ENCODE measurements at regions not wholly inside any gene's neighbourhood (a gene's known extent, or its start where the extent isn't known, plus 50 kb on each side); places are given as distances from the start of the nearest gene placed in this dataset.

DNA sequence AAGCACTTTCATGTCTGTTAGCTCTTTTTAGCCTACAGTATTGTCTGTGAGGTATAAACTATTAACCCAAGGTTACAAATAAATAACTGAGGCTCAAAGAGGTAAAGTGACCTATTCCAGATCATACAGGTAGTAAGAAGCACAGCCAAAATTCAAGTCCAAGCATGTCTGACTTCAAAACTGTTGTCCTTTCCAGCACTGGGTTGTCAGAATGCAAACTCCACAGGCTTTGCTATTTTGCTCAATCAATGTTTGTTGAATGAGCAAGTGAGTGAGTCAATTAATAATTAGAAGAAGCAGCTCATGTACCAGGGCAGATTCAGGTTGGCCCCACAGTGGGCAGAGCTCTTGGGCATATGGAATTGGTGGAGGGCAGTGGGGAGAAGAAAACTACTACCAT is 134.1 kb upstream of the ARHGEF9 start:
- no peak for DNase-seq (ENCODE audit: low read depth)
- no peak overlapping the region for H3K9ac ChIP-seq (ENCODE audit: low read length)
- no peak overlapping the region for H3K4me2 ChIP-seq (ENCODE audit: low read length)
- TF ChIP-seq CTCF (IDR thresholded peaks at IDR 0.05; ENCODE audit: insufficient read depth, low read depth, low read length) = no peak
- no peak for TF ChIP-seq EZH2 (IDR thresholded peaks at IDR 0.05; ENCODE audit: insufficient read depth, low read length)
- H3K4me1 ChIP-seq (ENCODE audit: insufficient read depth, low read length) = no peaks in the 10 kb centered on the region
- no peaks in the 10 kb centered on the region for H4K20me1 ChIP-seq (ENCODE audit: insufficient read depth, low read length)
- no peak overlapping the region for H2AFZ ChIP-seq (ENCODE audit: low read depth, low read length)
- no peaks in the 10 kb centered on the region for H3K79me2 ChIP-seq (ENCODE audit: insufficient read depth, low read length)
- H3K27ac ChIP-seq (ENCODE audit: low read depth, low read length) = no peak overlapping the region
- peaks cover 20% of the 10 kb centered on the region for H3K4me1 Mint-ChIP-seq (ENCODE audit: low read depth, unreplicated experiment)
- FAIRE-seq = peak; percentile 86
- no peaks in the 10 kb centered on the region for H3K36me3 ChIP-seq (ENCODE audit: insufficient read depth, low read length)
- no peaks in the 10 kb centered on the region for H3K27me3 ChIP-seq (ENCODE audit: insufficient read depth, low read length)
- H3K27me3 Mint-ChIP-seq (ENCODE audit: low read depth, unreplicated experiment) = no peaks in the 10 kb centered on the region
- H3K36me3 Mint-ChIP-seq (ENCODE audit: low read depth, unreplicated experiment) = no peaks in the 10 kb centered on the region
- no peak overlapping the region for H3K27ac Mint-ChIP-seq (ENCODE audit: unreplicated experiment)
- H3K9me3 ChIP-seq (ENCODE audit: insufficient read depth, low read depth, low read length) = no peaks in the 10 kb centered on the region
- no peak overlapping the region for H3K4me3 ChIP-seq (ENCODE audit: insufficient read depth, low read depth, low read length)
- peaks cover 8% of the 10 kb centered on the region for H3K9me3 Mint-ChIP-seq (ENCODE audit: unreplicated experiment)
- H3K4me3 Mint-ChIP-seq (ENCODE audit: unreplicated experiment) = no peak overlapping the region

GRCh38 chrX:63918611-63919010 is 133.6 kb upstream of the ARHGEF9 start:
- no peaks in the 10 kb centered on the region for H3K79me2 ChIP-seq (ENCODE audit: insufficient read depth, low read length)
- FAIRE-seq (no peak), DNase-seq (ENCODE audit: low read depth) (no peak)
- no peaks in the 10 kb centered on the region for H3K36me3 ChIP-seq (ENCODE audit: insufficient read depth, low read length)
- no peaks in the 10 kb centered on the region for H4K20me1 ChIP-seq (ENCODE audit: insufficient read depth, low read length)
- no peak overlapping the region for H3K4me2 ChIP-seq (ENCODE audit: low read length)
- no peak overlapping the region for H3K9ac ChIP-seq (ENCODE audit: low read length)
- TF ChIP-seq EZH2 (IDR thresholded peaks at IDR 0.05; ENCODE audit: insufficient read depth, low read length) = no peak
- TF ChIP-seq CTCF (IDR thresholded peaks at IDR 0.05; ENCODE audit: insufficient read depth, low read depth, low read length) = no peak
- Mint-ChIP-seq H3K4me3 (ENCODE audit: unreplicated experiment) (no peak overlapping the region), H3K4me1 (ENCODE audit: low read depth, unreplicated experiment) (peaks cover 20% of the 10 kb centered on the region), H3K36me3 (ENCODE audit: low read depth, unreplicated experiment) (no peaks in the 10 kb centered on the region), H3K9me3 (ENCODE audit: unreplicated experiment) (peaks cover 9% of the 10 kb centered on the region), H3K27ac (ENCODE audit: unreplicated experiment) (peak overlapping the region; percentile 53), H3K27me3 (ENCODE audit: low read depth, unreplicated experiment) (no peaks in the 10 kb centered on the region)
- no peaks in the 10 kb centered on the region for H3K9me3 ChIP-seq (ENCODE audit: insufficient read depth, low read depth, low read length)
- no peak overlapping the region for H3K4me3 ChIP-seq (ENCODE audit: insufficient read depth, low read depth, low read length)
- H3K27ac ChIP-seq (ENCODE audit: low read depth, low read length) = no peak overlapping the region
- H3K4me1 ChIP-seq (ENCODE audit: insufficient read depth, low read length) = no peaks in the 10 kb centered on the region
- no peaks in the 10 kb centered on the region for H3K27me3 ChIP-seq (ENCODE audit: insufficient read depth, low read length)
- no peak overlapping the region for H2AFZ ChIP-seq (ENCODE audit: low read depth, low read length)

GRCh38 chrX:63917296-63917695 is 132.3 kb upstream of the ARHGEF9 start:
- no peak overlapping the region for H3K4me3 ChIP-seq (ENCODE audit: insufficient read depth, low read depth, low read length)
- Mint-ChIP-seq H3K27ac (ENCODE audit: unreplicated experiment) (no peak overlapping the region), H3K27me3 (ENCODE audit: low read depth, unreplicated experiment) (no peaks in the 10 kb centered on the region), H3K4me1 (ENCODE audit: low read depth, unreplicated experiment) (peaks cover 18% of the 10 kb centered on the region), H3K9me3 (ENCODE audit: unreplicated experiment) (peaks cover 13% of the 10 kb centered on the region), H3K36me3 (ENCODE audit: low read depth, unreplicated experiment) (no peaks in the 10 kb centered on the region), H3K4me3 (ENCODE audit: unreplicated experiment) (no peak overlapping the region)
- no peak for FAIRE-seq
- H2AFZ ChIP-seq (ENCODE audit: low read depth, low read length) = no peak overlapping the region
- H3K36me3 ChIP-seq (ENCODE audit: insufficient read depth, low read length) = no peaks in the 10 kb centered on the region
- no peaks in the 10 kb centered on the region for H3K27me3 ChIP-seq (ENCODE audit: insufficient read depth, low read length)
- no peak overlapping the region for H3K9ac ChIP-seq (ENCODE audit: low read length)
- no peak for DNase-seq (ENCODE audit: low read depth)
- no peaks in the 10 kb centered on the region for H3K9me3 ChIP-seq (ENCODE audit: insufficient read depth, low read depth, low read length)
- TF ChIP-seq CTCF (IDR thresholded peaks at IDR 0.05; ENCODE audit: insufficient read depth, low read depth, low read length) (no peak), EZH2 (IDR thresholded peaks at IDR 0.05; ENCODE audit: insufficient read depth, low read length) (no peak)
- H3K79me2 ChIP-seq (ENCODE audit: insufficient read depth, low read length) = no peaks in the 10 kb centered on the region
- H4K20me1 ChIP-seq (ENCODE audit: insufficient read depth, low read length) = no peaks in the 10 kb centered on the region
- H3K27ac ChIP-seq (ENCODE audit: low read depth, low read length) = no peak overlapping the region
- H3K4me2 ChIP-seq (ENCODE audit: low read length) = no peak overlapping the region
- no peaks in the 10 kb centered on the region for H3K4me1 ChIP-seq (ENCODE audit: insufficient read depth, low read length)
